ENCODE measurements at regions not wholly inside any gene's neighbourhood (a gene's known extent, or its start where the extent isn't known, plus 50 kb on each side); places are given as distances from the start of the nearest gene placed in this dataset.

- Histone ChIP-seq H3K36me3 (no peaks in the 10 kb centered on the region), H3K9me3 (peaks cover 0 to 10% (median 0%) of the 10 kb centered on the region in 12 donors), H3K4me1 (no peaks in the 10 kb centered on the region), H3K4me3 (no peak overlapping the region), H3K27ac (no peak overlapping the region), H3K27me3 (no peaks in the 10 kb centered on the region)
- no peak for TF ChIP-seq CTCF (IDR thresholded peaks at IDR 0.05)
- TF ChIP-seq POLR2A (IDR thresholded peaks at IDR 0.05) = no peak
- WGBS, 4 donors = 81 to 86% (median 83%) methylated on average over 10 to 12 of the region's 12 CpGs
- DNase-seq (no peak), ATAC-seq (no peak)
- intact Hi-C loops (cut with DNase I) = no loop called here
These were observed 1124.5 kb upstream of the ATXN8OS start for GRCh38 chr13:68982961-68983619.

- DNase-seq (no peak), ATAC-seq (no peak)
- intact Hi-C loops (cut with DNase I) = no loop called here
- no peak overlapping the region for H3K27ac ChIP-seq
- WGBS, 4 donors = 81 to 94% (median 85%) methylated on average over 2 of the region's 2 CpGs
- no peak for TF ChIP-seq POLR2A (IDR thresholded peaks at IDR 0.05)
- no peak for TF ChIP-seq CTCF (IDR thresholded peaks at IDR 0.05)
- peaks cover 0 to 6% (median 0%) of the 10 kb centered on the region in 12 donors for H3K9me3 ChIP-seq
- no peak overlapping the region for H3K4me3 ChIP-seq
- H3K27me3 ChIP-seq = no peaks in the 10 kb centered on the region
- H3K4me1 ChIP-seq = no peaks in the 10 kb centered on the region
- no peaks in the 10 kb centered on the region for H3K36me3 ChIP-seq
These were observed 1131.3 kb upstream of the ATXN8OS start for GRCh38 chr13:68976287-68976686.

GRCh38 chr13:68970532-68970931 lies 1137.1 kb upstream of the ATXN8OS start:
- H3K4me1 ChIP-seq = no peaks in the 10 kb centered on the region
- no peaks in the 10 kb centered on the region for H3K9me3 ChIP-seq
- no peaks in the 10 kb centered on the region for H3K36me3 ChIP-seq
- TF ChIP-seq CTCF (IDR thresholded peaks at IDR 0.05) = no peak
- no peak for TF ChIP-seq POLR2A (IDR thresholded peaks at IDR 0.05)
- H3K27ac ChIP-seq = no peak overlapping the region
- H3K27me3 ChIP-seq = no peaks in the 10 kb centered on the region
- ATAC-seq = no peak
- intact Hi-C loops (cut with DNase I) = no loop called here
- no peak overlapping the region for H3K4me3 ChIP-seq
- no peak for DNase-seq

GRCh38 chr13:68948586-68948985 lies 1159.0 kb upstream of the ATXN8OS start:
- peaks cover 0 to 26% (median 0%) of the 10 kb centered on the region in 12 donors for H3K9me3 ChIP-seq
- H3K4me1 ChIP-seq = no peaks in the 10 kb centered on the region
- H3K36me3 ChIP-seq = no peaks in the 10 kb centered on the region
- H3K27ac ChIP-seq = no peak overlapping the region
- intact Hi-C loops (cut with DNase I) = no loop called here
- no peak overlapping the region for H3K4me3 ChIP-seq
- no peak for TF ChIP-seq CTCF (IDR thresholded peaks at IDR 0.05)
- DNase-seq (no peak), ATAC-seq (no peak)
- no peaks in the 10 kb centered on the region for H3K27me3 ChIP-seq

Data from heart left ventricle (tissue), 16 donors.